Neural progenitor cell (in vitro differentiated cells): ENCODE measurements at regions not wholly inside any gene's neighbourhood (a gene's known extent, or its start where the extent isn't known, plus 50 kb on each side); places are given as distances from the start of the nearest gene placed in this dataset.

ENCODE experiments used
- DNase-seq: peaks from one replicate; pipeline ENCODE4 v3.0.0-alpha.2; 2016; ENCODE audit warnings: low spot score
- H2AFZ ChIP-seq: fragments of 200-600 bp; sonication (generic); replicated peaks from 2 replicates; pipeline ENCODE4 v1.6.1; 2016; ENCODE audit warnings: antibody characterized with exemption
- H3F3A ChIP-seq: fragments of 200-600 bp; sonication (generic); 2 replicates; pipeline ENCODE4 v1.6.1; 2016; ENCODE audit warnings: antibody characterized with exemption, low read depth
- H3K27ac ChIP-seq: fragments of 200-600 bp; sonication (generic); 2 replicates; pipeline ENCODE4 v1.5.1; 2016; ENCODE audit warnings: mild to moderate bottlenecking
- H3K27me3 ChIP-seq: fragments of 200-600 bp; sonication (generic); 2 replicates; pipeline ENCODE4 v1.6.1; 2016; ENCODE audit warnings: mild to moderate bottlenecking, moderate library complexity
- H3K36me3 ChIP-seq: fragments of 200-600 bp; sonication (generic); 2 replicates; pipeline ENCODE4 v1.5.1; 2016
- H3K4me1 ChIP-seq: fragments of 200-600 bp; sonication (generic); 2 replicates; pipeline ENCODE4 v1.6.1; 2016; ENCODE audit warnings: mixed run types
- H3K4me2 ChIP-seq: fragments of 200-600 bp; sonication (generic); 2 replicates; pipeline ENCODE4 v1.6.1; 2016
- H3K4me3 ChIP-seq: fragments of 200-600 bp; sonication (generic); 2 replicates; pipeline ENCODE4 v1.5.1; 2016
- H3K79me2 ChIP-seq: fragments of 200-600 bp; sonication (generic); 2 replicates; pipeline ENCODE4 v1.6.1; 2016; ENCODE audit warnings: low read depth
- H3K9ac ChIP-seq: fragments of 200-600 bp; sonication (generic); 2 replicates; pipeline ENCODE4 v1.6.1; 2016
- H3K9me3 ChIP-seq: fragments of 200-600 bp; sonication (generic); 2 replicates; pipeline ENCODE4 v1.5.1; 2016; ENCODE audit warnings: low read depth
- H4K20me1 ChIP-seq: fragments of 200-600 bp; sonication (generic); 2 replicates; pipeline ENCODE4 v1.6.1; 2016; ENCODE audit warnings: low read depth
- H3K27ac Mint-ChIP-seq: 3 replicates; pipeline ENCODE4 v1.8.0; 2021; ENCODE audit warnings: mixed read lengths
- H3K27me3 Mint-ChIP-seq: 2 replicates; pipeline ENCODE4 v1.8.0; 2022; ENCODE audit warnings: low read depth, mild to moderate bottlenecking, inconsistent platforms, moderate library complexity, mixed read lengths; ENCODE audit not compliant: insufficient read depth
- H3K36me3 Mint-ChIP-seq: 3 replicates; pipeline ENCODE4 v1.8.0; 2021; ENCODE audit warnings: mixed read lengths
- H3K4me1 Mint-ChIP-seq: 3 replicates; pipeline ENCODE4 v1.8.0; 2021; ENCODE audit warnings: mixed read lengths
- H3K4me3 Mint-ChIP-seq: 3 replicates; pipeline ENCODE4 v1.8.0; 2021; ENCODE audit warnings: mild to moderate bottlenecking, moderate library complexity, mixed read lengths
- H3K9me3 Mint-ChIP-seq: 3 replicates; pipeline ENCODE4 v1.8.0; 2020; ENCODE audit warnings: mixed read lengths
- EZH2 ChIP-seq: fragments of 200-600 bp; sonication (generic); IDR thresholded peaks from 2 replicates; pipeline ENCODE4 v1.6.1; 2017; ENCODE audit warnings: antibody characterized with exemption, mild to moderate bottlenecking, moderate library complexity
- EZH2phosphoT487 ChIP-seq: fragments of 200-600 bp; sonication (generic); IDR thresholded peaks from 2 replicates; pipeline ENCODE4 v1.6.1; 2017; ENCODE audit warnings: antibody characterized with exemption
- TF ChIP-seq, protein P1 (sequence below): fragments of 200-600 bp; sonication (generic); IDR thresholded peaks from 2 replicates; pipeline ENCODE4 v1.5.1; 2017; ENCODE audit warnings: antibody characterized with exemption, mild to moderate bottlenecking

DNA sequence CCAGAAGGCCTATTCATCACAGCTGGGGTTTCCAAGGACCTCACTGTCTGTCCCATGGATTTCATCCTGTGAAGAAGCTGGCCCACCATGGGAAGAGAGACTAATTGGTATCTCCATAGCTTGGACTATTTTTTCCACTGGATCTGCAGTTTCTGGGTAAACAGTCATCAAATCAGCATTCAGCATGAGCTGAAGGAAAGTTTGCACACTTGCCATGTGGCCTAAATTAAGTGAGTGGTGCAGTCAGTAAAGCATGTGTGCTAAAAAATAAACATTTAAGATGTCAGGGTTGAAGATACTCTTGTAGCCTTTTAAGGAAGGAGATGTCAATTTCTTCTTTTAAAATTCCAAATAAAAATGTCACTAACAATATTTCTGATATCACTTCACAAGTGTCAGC, 381.1 kb upstream of the ZMIZ1 start:
- Histone ChIP-seq H3K4me2 (no peak overlapping the region), H3K27ac (no peak overlapping the region), H3K9me3 (no peaks in the 10 kb centered on the region), H3K27me3 (no peaks in the 10 kb centered on the region), H3K4me3 (no peak overlapping the region), H3F3A (no peaks in the 10 kb centered on the region), H3K9ac (no peak overlapping the region), H3K4me1 (peaks cover 15% of the 10 kb centered on the region), H3K79me2 (no peaks in the 10 kb centered on the region), H4K20me1 (no peaks in the 10 kb centered on the region), H2AFZ (no peak overlapping the region), H3K36me3 (no peaks in the 10 kb centered on the region)
- Mint-ChIP-seq H3K27me3 (peaks cover 17% of the 10 kb centered on the region), H3K4me3 (no peak overlapping the region), H3K36me3 (peaks cover 2% of the 10 kb centered on the region), H3K4me1 (peaks cover 51% of the 10 kb centered on the region), H3K27ac (no peak overlapping the region), H3K9me3 (peaks cover 6% of the 10 kb centered on the region)
- TF ChIP-seq EZH2, result no peak
- TF ChIP-seq EZH2phosphoT487, result no peak
- no peak for DNase-seq

GRCh38 chr10:78688230-78688900, 380.4 kb upstream of the ZMIZ1 start:
- no peaks in the 10 kb centered on the region for H3K79me2 ChIP-seq
- peaks cover 15% of the 10 kb centered on the region for H3K4me1 ChIP-seq
- Mint-ChIP-seq H3K9me3 (peaks cover 3% of the 10 kb centered on the region), H3K27ac (peak overlapping the region; percentile 78), H3K36me3 (no peaks in the 10 kb centered on the region), H3K4me1 (peaks cover 51% of the 10 kb centered on the region), H3K27me3 (peaks cover 17% of the 10 kb centered on the region), H3K4me3 (peak overlapping the region; percentile 6)
- no peaks in the 10 kb centered on the region for H3K27me3 ChIP-seq
- H3K36me3 ChIP-seq, result no peaks in the 10 kb centered on the region
- H3K9ac ChIP-seq, result no peak overlapping the region
- no peak overlapping the region for H3K4me2 ChIP-seq
- no peaks in the 10 kb centered on the region for H3K9me3 ChIP-seq
- no peak overlapping the region for H3K4me3 ChIP-seq
- H2AFZ ChIP-seq, result no peak overlapping the region
- no peak overlapping the region for H3K27ac ChIP-seq
- no peak for DNase-seq
- no peaks in the 10 kb centered on the region for H4K20me1 ChIP-seq
- TF ChIP-seq EZH2phosphoT487 (no peak), EZH2 (no peak)
- H3F3A ChIP-seq, result no peaks in the 10 kb centered on the region

GRCh38 chr10:78688901-78689583, 379.7 kb upstream of the ZMIZ1 start:
- peak overlapping the region; percentile 27 for H2AFZ ChIP-seq
- no peaks in the 10 kb centered on the region for H3K36me3 Mint-ChIP-seq
- peak overlapping the region; percentile 20 for H3K4me3 Mint-ChIP-seq

DNA sequence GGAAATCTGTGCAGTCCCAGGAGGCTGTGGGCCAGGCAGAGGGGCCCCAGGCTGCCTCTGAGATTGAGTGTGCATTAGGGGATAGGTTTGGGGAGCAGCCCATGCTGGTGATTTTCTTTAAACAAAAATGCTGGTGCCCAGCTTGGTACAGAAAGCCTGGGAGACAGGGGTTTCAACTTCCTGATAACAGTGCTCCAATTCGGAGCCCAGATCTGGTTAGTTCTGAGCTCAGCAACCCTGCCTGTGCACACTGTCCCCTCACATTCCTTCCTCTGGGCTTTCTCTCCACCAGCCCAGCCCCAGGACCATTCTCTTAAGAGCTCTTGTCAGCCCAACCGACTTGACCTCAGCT, 379.2 kb upstream of the ZMIZ1 start:
- TF ChIP-seq EZH2phosphoT487, result no peak
- TF ChIP-seq, protein P1, sequence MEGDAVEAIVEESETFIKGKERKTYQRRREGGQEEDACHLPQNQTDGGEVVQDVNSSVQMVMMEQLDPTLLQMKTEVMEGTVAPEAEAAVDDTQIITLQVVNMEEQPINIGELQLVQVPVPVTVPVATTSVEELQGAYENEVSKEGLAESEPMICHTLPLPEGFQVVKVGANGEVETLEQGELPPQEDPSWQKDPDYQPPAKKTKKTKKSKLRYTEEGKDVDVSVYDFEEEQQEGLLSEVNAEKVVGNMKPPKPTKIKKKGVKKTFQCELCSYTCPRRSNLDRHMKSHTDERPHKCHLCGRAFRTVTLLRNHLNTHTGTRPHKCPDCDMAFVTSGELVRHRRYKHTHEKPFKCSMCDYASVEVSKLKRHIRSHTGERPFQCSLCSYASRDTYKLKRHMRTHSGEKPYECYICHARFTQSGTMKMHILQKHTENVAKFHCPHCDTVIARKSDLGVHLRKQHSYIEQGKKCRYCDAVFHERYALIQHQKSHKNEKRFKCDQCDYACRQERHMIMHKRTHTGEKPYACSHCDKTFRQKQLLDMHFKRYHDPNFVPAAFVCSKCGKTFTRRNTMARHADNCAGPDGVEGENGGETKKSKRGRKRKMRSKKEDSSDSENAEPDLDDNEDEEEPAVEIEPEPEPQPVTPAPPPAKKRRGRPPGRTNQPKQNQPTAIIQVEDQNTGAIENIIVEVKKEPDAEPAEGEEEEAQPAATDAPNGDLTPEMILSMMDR, result no peak
- no peak for TF ChIP-seq EZH2
- no peaks in the 10 kb centered on the region for H3K9me3 Mint-ChIP-seq
- Histone ChIP-seq H3K4me3 (no peak overlapping the region), H3K4me1 (peaks cover 15% of the 10 kb centered on the region), H3K36me3 (no peaks in the 10 kb centered on the region), H3K27ac (no peak overlapping the region), H3K9me3 (no peaks in the 10 kb centered on the region), H3K4me2 (no peak overlapping the region), H4K20me1 (no peaks in the 10 kb centered on the region), H3K27me3 (no peaks in the 10 kb centered on the region), H3K79me2 (no peaks in the 10 kb centered on the region), H3K9ac (no peak overlapping the region), H2AFZ (peak overlapping the region; percentile 27), H3F3A (no peaks in the 10 kb centered on the region)
- no peaks in the 10 kb centered on the region for H3K36me3 Mint-ChIP-seq
- H3K27me3 Mint-ChIP-seq, result peaks cover 17% of the 10 kb centered on the region
- peak overlapping the region; percentile 83 for H3K27ac Mint-ChIP-seq
- DNase-seq, result no peak
- no peak overlapping the region for H3K4me3 Mint-ChIP-seq
- H3K4me1 Mint-ChIP-seq, result peaks cover 44% of the 10 kb centered on the region

More at GRCh38 chr10:78688901-78689583, 379.7 kb upstream of the ZMIZ1 start:
- H3F3A ChIP-seq, result no peaks in the 10 kb centered on the region
- no peaks in the 10 kb centered on the region for H3K79me2 ChIP-seq
- H4K20me1 ChIP-seq, result no peaks in the 10 kb centered on the region
- Mint-ChIP-seq H3K27me3 (peaks cover 17% of the 10 kb centered on the region), H3K27ac (peak overlapping the region; percentile 83), H3K9me3 (no peaks in the 10 kb centered on the region), H3K4me1 (peaks cover 49% of the 10 kb centered on the region)
- no peaks in the 10 kb centered on the region for H3K36me3 ChIP-seq
- H3K27me3 ChIP-seq, result no peaks in the 10 kb centered on the region
- no peaks in the 10 kb centered on the region for H3K9me3 ChIP-seq
- no peak overlapping the region for H3K4me3 ChIP-seq
- no peak overlapping the region for H3K9ac ChIP-seq
- no peak overlapping the region for H3K4me2 ChIP-seq
- TF ChIP-seq, protein P1, result no peak
- TF ChIP-seq EZH2 (no peak), EZH2phosphoT487 (no peak)
- no peak overlapping the region for H3K27ac ChIP-seq
- H3K4me1 ChIP-seq, result peaks cover 15% of the 10 kb centered on the region
- peak; percentile 35 for DNase-seq
